Fibroblast of villous mesenchyme (primary cell): ENCODE measurements at regions not wholly inside any gene's neighbourhood (a gene's known extent, or its start where the extent isn't known, plus 50 kb on each side); places are given as distances from the start of the nearest gene placed in this dataset.

Source experiments
- DNase-seq: peaks from one replicate; pipeline ENCODE4 v3.0.0-alpha.2; 2010; ENCODE audit warnings: low read depth
- H3K4me3 ChIP-seq: 2 replicates; pipeline ENCODE4 v1.5.1; 2011; ENCODE audit warnings: low read depth, mild to moderate bottlenecking, low read length
- TF ChIP-seq, protein P1 (sequence below): IDR thresholded peaks from 2 replicates; pipeline ENCODE4 v1.5.1; 2012; ENCODE audit warnings: low read depth, mild to moderate bottlenecking, low read length; ENCODE audit not compliant: insufficient read depth

DNA sequence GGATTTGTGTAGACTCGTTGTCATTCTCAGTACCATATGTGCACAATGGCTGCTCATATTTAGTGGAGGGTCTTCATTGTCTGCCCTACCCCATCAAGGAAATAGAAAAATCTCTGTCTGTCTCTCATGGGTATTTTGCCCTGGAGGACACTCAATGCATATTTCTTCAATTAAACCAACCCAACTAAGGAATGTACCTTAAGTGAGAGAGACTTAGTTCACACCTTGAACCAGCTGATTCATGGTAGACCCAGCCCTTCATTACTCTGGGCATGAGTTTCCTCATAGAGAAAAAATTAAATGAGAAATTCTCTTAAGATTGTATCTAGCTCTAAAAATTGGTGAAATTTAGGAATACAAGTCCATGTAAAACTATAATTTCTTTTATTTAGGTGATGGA is 107.1 kb upstream of the PLEKHG7 start:
- DNase-seq: no peak
- H3K4me3 ChIP-seq: no peak overlapping the region
- TF ChIP-seq, protein P1, sequence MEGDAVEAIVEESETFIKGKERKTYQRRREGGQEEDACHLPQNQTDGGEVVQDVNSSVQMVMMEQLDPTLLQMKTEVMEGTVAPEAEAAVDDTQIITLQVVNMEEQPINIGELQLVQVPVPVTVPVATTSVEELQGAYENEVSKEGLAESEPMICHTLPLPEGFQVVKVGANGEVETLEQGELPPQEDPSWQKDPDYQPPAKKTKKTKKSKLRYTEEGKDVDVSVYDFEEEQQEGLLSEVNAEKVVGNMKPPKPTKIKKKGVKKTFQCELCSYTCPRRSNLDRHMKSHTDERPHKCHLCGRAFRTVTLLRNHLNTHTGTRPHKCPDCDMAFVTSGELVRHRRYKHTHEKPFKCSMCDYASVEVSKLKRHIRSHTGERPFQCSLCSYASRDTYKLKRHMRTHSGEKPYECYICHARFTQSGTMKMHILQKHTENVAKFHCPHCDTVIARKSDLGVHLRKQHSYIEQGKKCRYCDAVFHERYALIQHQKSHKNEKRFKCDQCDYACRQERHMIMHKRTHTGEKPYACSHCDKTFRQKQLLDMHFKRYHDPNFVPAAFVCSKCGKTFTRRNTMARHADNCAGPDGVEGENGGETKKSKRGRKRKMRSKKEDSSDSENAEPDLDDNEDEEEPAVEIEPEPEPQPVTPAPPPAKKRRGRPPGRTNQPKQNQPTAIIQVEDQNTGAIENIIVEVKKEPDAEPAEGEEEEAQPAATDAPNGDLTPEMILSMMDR: no peak

DNA sequence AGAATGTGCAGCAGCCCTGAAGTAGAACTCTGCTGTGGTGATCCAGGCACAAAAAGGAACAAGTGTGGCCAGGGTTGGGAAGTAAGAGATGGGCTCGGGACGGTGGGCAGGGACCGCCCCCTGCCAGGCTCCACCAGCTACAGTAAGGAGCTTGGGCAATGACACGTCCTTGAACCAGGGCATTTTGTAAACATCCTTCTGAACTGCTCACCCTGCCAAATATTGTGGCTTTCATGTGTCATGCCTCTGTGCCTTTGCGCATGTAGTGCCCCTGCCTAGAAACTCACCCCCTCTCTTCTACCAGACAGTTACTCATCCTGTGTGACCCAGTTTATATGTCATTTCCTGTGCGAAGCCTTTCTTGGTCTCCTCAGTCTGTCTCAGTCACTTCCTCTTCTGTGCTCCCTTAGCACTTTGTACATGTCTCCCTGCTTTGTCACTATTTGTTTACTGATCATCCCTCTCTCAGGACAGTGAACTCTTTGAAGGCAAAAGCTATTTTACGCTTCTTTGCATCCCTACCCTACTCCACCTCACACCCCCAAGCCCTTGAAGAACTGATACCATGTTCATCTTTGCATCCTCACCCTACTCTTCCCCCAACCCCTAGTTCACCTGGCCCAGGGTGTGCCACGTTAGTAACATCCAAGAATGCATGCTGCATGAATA is 108.9 kb upstream of the PLEKHG7 start:
- no peak overlapping the region for H3K4me3 ChIP-seq
- DNase-seq: peak; percentile 88

DNA sequence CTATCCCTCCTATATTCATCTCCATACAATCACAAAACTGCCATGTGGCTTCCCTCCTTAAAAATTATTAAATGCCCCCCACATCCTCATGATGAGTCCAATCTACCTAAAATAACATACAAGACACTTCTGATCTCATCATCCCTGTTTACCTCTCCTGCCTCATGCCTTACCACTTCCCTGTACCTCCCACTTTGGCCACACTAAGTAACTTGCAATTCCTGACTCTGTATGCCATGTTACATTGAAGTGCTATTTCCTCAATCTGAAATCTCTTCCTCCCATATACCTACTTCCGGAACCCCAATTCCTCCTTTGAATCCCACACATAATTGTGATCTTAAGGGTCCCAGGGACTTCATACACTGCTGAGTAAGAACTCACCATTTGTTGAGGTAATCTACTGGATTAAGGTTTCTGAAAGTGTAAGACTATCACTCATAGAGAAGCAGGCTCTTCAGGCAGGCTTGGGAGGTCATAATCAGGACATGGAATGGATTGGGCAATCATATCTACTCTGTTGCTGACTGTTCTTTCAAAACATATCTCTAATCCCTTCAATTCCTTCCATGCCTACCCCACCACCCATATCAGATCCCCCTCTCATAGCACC is 117.6 kb upstream of the PLEKHG7 start:
- DNase-seq: peak; percentile 20
- TF ChIP-seq, protein P1: no peak
- no peak overlapping the region for H3K4me3 ChIP-seq

More for the DNA sequence above, 108.9 kb upstream of the PLEKHG7 start:
- TF ChIP-seq, protein P1: no peak

DNA sequence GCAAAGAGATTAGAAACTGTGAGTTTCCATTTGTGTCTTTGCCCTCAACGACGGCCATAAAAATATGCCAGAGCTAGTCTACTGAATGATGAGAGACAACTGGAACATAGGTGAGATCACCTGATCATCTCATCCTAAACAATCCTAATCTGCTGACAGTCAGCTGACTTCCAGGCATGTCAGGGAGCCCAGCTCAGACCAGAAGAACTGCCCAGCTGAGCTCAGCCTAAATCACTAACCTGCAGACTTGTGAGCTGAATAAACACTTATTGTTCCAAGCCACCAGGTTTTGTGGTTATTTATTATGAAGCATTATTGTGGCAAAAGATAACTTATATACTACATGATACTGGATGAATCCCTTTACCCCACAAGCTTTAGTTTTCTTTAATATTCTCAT is 118.9 kb upstream of the PLEKHG7 start:
- TF ChIP-seq, protein P1: no peak
- DNase-seq: no peak

DNA sequence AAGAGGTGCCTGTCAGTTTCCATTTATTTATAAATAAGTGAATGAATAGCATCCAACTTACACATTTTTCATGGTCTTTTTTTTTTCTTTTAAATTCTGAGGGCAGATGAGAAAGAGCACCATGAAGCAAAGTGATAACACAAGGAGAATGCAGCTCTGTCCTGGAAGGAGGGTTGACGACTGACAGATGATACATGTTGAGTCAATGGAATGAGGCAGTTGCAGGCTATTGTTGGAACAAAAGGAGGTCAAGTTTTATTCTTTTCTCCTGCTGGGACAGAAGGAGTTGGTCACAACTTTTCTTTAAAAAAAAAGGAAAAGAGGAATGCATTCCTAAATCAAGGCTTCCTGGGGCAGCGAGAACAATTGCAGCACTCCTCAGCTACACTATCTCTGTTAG is 119.9 kb upstream of the PLEKHG7 start:
- TF ChIP-seq, protein P1: no peak
- H3K4me3 ChIP-seq: no peak overlapping the region
- no peak for DNase-seq

More for the DNA sequence above, 118.9 kb upstream of the PLEKHG7 start:
- H3K4me3 ChIP-seq: no peak overlapping the region

DNA sequence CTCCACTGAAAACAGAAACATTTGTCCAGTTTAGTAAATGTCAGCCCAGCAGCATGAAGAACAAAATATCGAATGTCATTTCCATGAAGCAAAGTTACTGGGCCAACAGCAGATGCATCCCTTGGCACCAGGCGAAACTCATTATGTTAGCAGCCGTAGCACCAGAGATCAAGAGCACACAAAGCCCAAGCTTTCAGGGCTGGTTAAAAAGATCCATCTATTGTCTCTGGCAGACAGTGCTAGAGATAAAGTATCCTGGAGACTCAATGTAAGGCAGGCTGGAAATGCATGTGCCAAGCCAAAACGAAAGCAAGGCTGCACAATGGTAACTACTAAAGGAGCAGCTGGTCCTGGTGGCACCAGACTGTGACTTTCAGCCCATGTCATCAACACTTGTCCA is 120.3 kb upstream of the PLEKHG7 start:
- TF ChIP-seq, protein P1: no peak
- H3K4me3 ChIP-seq: no peak overlapping the region
- no peak for DNase-seq

DNA sequence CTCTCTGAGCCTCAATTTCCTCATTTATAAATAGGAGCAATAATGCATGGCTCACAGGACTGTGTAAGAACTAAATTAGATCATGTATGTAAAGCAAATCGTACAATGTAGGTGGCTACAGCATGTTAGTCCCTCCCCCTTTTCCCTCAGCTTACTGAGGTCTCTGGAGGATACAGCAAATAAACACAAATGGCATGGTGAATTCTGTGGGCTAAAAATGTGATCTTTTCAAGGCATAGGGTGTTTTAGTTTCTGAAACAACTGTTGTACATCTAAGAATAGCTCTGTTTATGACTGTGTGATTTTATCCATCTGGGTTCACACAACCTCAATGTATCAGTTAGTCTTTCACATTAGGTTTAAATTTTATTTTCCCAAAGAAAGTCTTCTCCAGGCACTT is 121.2 kb upstream of the PLEKHG7 start:
- TF ChIP-seq, protein P1: no peak
- DNase-seq: no peak
- no peak overlapping the region for H3K4me3 ChIP-seq
